Thyroid gland (tissue), 4 donors: ENCODE measurements at regions not wholly inside any gene's neighbourhood (a gene's known extent, or its start where the extent isn't known, plus 50 kb on each side); places are given as distances from the start of the nearest gene placed in this dataset.

Source experiments
- POLR2A ChIP-seq, 2 donors: fragments of 450-650 bp; IDR thresholded peaks; one replicate each; pipeline ENCODE4 v1.6.1; 2017; ENCODE audit warnings: antibody characterized with exemption in 2 of 2, mild to moderate bottlenecking in 2 of 2, moderate library complexity in 1 of 2
- TF ChIP-seq, protein P1 (sequence below), 6 experiments: fragments of 200-600 bp in 3 of 6; fragments of 450-650 bp in 3 of 6; sonication (generic) in 3 of 6; IDR thresholded peaks; one replicate each; pipeline ENCODE4 v1.5.1; 2016 to 2019; ENCODE audit warnings: antibody characterized with exemption in 6 of 6, mild to moderate bottlenecking in 2 of 6, inconsistent platforms in 1 of 6, moderate library complexity in 1 of 6

DNA sequence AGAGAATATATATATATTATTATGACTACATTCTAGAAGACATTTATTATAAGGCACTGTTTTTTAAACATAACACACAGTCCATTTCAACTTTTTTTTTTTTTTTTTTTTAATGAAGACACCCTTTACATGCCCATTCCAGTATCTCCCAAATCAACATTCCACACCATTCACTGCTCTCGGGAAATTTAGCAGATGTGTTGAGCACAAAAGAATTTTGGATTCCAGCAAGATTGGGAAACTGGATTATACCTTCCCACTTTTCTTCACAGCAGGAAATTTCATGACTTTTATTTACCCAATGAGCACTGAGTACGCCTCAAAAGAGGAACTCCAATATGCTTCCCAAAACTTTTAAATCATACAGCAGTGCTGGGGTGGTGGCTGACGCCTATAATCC lies 333.6 kb upstream of the DAB2 start:
- TF ChIP-seq, protein P1, sequence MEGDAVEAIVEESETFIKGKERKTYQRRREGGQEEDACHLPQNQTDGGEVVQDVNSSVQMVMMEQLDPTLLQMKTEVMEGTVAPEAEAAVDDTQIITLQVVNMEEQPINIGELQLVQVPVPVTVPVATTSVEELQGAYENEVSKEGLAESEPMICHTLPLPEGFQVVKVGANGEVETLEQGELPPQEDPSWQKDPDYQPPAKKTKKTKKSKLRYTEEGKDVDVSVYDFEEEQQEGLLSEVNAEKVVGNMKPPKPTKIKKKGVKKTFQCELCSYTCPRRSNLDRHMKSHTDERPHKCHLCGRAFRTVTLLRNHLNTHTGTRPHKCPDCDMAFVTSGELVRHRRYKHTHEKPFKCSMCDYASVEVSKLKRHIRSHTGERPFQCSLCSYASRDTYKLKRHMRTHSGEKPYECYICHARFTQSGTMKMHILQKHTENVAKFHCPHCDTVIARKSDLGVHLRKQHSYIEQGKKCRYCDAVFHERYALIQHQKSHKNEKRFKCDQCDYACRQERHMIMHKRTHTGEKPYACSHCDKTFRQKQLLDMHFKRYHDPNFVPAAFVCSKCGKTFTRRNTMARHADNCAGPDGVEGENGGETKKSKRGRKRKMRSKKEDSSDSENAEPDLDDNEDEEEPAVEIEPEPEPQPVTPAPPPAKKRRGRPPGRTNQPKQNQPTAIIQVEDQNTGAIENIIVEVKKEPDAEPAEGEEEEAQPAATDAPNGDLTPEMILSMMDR (IDR thresholded peaks at IDR 0.05), result no peak
- no peak for TF ChIP-seq POLR2A (IDR thresholded peaks at IDR 0.05)
